ENCODE measurements at regions not wholly inside any gene's neighbourhood (a gene's known extent, or its start where the extent isn't known, plus 50 kb on each side); places are given as distances from the start of the nearest gene placed in this dataset.

DNA sequence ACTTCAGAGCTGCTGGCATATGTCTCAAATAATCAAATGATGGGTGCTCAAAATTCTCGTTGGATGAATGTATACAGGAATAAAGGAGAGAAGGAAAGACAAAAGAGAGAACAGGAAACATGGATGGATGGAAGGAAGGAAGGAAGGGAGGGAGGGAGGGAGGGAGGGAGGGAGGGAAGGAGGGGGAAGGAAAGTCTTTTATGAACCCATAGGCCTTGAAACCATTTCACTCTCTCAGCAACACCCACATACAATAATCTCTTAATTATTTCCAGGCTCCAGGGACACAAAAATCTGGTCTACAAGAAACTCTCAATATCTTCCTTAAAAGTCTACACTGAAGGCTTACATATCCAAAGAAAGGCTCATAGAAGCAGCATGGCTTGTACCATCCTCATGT is 363.4 kb upstream of the TMPO start:
- no peak for DNase-seq

DNA sequence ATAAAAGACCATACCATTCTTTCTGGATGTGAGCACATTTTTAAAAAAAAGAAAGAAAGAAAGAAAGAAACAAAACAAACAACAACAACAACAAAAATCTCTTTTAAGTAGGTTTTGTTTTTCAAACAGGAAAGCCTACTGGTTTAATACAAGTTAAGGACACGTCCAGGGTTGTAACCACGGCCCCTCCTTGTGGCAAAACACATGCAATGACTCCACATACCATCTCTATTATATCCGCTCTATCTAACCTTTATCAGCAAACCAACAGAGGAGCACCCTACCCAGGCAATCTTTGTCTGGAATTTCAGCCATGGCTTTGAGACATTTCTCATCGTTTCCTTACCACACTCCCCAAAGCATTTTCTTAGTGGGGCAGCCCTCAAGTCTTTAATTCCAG is 360.5 kb upstream of the TMPO start:
- no peak for DNase-seq

DNA sequence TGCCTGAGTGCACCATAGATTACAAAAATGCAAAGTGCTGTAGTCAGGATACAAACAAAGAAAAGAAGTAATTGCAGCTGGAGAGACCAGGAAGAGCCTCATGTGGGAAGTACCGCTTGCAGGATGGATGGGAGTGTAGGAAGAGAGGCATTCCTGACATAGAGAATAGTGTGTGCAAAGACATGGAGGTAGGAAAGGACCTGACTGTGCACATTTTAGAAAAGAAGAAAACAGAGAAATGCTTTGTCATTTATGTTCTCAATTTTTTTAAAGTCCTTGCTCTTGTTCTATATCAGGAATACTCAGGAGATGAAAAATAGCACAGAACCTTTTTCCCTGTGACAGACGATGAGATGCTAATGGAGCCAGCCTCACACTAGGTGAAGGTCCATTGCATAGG is 358.7 kb upstream of the TMPO start:
- DNase-seq: no peak

DNA sequence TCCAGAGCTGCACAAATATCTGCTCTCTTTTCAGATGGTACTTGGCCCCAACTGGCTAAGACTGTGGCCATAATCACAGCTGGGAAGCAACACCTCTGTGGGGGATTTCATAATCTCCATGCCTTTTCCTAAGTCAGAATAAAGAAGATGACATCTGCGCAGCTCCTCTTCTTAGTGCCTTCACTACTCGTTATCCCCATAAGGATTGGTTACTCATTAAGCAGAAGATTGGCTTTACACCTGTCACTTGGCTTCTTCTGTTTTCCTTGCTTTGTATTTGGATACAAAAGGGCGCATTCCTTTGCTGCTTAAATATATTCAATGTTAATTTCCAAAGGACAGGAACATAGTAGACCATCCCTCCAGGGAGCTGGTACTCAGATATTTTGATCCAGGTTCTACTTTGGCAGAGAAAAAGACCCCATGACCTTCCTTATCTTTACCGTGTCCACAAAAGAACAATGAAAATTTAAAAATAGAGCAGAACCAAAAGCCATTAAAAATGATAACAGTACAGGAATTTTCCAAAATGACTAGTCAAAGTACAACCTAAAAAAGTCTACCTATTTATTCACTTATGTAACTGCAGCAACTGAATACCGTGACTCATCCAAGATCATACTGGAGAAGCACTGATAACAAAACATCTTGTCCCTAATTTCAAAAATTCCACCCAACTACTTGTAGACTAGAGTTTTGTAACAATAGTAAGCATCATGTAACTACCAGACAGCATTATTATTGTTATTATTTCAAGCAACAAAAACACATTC is 352.3 kb upstream of the TMPO start:
- no peak for DNase-seq

DNA sequence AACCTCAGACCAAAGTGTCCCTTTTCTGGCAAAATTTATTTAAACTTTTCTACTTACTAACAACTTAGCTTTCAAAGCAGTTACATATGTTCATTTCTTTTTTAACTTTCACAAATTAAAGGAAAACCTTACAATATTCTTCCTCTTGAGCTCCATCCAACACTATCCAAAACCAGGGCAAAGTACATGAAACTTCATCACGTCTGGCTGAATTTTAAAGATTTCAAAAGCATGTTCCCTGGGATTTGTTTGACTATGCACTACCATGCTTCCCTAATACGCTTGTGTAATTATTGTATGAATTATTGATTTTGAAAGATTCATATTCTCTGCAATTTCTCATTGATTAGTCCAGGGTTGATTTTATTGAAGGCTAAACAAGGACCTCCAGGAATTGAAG is 343.1 kb upstream of the TMPO start:
- DNase-seq: no peak

DNA sequence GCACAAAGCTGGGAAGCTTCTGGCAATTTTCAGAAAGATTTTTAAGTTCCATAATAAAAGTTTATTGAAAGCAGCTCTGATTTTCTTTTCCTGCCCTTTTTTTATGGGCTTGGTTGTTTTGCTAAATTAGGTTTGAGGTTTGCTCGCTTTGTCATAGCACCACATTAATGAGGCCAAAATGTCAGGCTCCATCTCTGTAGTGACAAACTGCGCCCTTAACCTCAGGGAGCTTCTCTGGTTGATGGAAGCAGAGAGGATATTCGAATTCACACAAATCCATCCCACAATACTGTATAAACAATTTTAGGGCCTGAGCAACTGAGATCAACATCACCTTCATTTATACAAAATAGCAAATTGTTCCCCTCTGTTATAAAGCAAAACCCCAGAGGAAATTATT is 342.6 kb upstream of the TMPO start:
- no peak for DNase-seq

DNA sequence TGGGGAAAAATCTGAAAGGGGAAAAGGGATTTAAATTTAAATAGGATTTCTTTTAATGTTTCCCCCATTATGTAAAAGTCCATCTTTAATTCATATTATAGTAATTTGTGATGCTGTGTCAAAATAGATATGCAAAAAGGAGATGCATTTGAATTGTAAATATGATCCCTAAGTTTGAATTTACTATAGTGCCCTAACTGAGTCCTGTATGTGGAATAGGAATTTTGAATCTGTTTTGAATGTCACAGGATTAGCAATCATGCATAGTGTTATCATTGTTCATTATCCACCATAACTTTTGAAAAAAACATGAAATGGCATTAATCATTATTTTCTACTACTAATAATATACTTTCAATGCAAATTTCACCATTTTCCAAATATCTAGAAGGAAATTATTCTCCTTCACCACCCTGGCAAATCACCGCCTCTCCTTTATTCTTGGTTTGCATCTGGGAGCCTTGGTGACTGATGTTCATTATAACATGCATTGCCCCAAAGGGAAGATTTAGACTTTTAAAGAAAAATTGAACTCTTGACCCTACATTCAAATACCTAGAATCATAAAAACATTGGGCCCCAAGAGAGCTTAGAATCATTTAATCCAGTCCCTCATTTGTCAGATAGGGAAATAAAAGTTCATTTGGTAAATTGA is 341.5 kb upstream of the TMPO start:
- no peak for DNase-seq

DNA sequence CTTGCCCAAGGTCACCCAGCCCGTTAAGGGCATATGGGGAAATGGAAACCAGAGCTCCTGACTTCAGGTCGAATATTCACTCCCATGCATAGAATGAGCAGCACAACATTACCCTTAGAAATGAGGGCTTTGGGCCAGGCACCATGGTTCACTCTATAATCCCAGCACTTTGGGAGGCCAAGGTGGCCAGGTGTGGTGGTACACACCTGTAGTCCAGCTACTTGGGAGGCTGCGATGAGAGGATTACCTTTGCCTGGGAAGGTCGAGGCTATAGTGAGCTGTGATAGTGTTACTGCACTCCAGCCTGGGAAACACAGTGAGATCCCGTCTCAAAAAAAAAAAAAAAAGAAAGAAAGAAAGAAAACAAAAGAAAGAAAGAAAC is 341.0 kb upstream of the TMPO start:
- DNase-seq: no peak

DNA sequence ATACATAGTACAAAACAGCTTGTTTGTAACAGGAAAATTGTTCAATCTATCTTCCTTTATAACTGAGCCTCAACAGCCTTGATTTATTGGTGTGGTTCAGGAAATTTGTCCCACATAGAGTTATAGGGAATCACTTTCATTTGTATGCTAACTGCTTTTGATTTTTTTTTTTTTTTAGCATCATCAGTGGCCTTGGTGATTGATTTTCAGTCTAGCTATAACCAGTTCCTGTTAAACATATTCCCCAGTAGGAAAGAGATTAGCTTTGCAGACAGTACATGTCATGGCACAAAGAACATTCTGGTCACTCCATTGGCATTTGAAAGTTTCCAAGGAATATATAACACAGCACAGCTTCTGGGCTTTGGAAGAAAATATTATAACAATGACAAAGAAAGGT is 337.3 kb upstream of the TMPO start:
- DNase-seq: no peak

DNA sequence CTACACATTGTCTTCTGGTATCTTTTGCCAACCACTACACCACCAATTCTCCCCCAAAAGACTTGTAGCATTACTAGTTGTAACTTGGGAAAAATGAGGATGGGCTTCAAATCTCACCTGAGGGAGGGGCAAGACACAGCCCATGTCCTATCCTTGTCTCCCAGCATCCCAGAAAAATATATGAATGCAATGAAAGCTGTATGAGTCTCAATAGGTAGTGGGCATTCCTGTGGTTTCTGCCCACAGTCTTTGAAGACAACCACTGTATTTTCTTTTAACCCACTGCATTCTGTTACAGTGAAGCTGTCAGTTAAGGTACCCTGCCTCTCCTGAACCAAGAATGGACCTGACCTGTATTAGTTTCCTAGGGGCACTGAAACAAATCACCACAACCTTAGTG is 336.2 kb upstream of the TMPO start:
- no peak for DNase-seq

DNA sequence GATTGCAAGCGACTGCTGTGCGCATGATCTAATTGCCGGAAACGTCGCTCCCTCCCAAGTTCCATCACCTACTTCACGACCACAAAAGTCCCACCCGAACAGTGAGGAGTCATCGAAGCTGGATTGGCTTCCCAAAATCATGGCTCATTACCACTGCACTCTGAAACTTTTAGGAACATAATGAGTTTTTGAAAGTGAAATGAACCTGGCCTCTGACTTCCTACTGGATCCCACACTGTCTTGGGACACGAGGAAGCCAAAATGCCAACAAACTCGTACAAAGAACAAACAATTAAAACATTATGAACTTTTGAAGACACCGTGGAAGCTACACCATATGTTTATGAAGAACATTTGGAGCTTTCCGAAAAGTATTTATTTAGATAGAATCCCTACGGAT is 334.8 kb upstream of the TMPO start:
- no peak for DNase-seq

DNA sequence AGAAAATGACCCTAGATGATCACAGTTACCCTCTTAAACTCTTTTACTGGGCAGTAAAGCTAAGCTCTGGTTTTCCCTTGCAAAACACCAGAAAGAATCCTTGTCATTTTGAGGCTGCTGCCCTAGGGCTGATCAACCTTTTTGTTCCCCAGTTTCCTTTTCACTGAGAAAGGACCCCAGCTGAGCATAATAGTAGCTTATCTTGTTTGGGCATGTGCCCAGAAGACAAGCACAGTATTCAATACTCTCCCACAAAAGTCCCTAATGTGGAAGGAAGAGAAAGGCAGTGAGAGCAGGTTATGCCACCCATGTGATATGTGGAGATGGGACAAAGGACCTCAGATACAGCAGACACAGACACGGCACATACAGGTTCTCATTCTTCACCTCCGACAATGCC is 332.6 kb upstream of the TMPO start:
- DNase-seq: no peak

DNA sequence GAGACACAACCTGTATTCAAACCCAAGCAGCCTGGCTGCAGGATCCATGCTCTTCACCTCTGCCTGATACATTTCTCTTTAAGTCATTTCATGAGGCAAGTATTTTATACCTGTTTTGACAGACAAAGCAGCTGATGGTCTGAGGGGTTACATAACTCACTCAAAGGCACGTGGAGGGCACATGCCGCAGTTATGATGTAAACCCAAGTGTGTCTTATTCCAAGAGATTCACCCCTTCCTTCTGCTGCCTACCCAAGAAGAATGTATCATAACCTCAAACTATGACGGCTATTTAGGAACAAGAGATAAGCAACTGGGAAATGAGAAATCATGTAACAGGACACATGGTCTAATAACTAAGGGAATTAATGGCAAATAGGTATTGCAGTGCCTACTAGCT is 329.8 kb upstream of the TMPO start:
- DNase-seq: no peak

DNA sequence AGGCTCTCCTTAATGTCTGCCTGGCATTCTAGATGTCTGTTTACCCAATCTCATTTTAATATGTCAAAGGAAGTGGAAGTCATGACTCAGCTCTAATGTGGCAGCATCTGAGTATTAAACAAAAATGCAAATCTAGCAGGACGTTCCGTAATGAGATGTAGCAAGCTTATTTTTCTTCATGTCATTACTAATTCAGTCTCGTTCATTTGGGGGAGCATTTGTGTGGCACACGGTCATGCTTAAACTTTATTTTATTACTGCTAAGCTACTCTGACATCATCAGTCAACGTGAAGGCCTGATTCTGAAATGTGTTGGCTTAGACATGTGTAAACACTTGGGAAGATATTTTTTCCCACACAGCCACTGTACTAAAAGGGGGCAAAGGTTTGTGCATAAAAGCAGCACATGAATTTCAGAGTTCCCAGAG is 326.7 kb upstream of the TMPO start:
- no peak for DNase-seq

DNA sequence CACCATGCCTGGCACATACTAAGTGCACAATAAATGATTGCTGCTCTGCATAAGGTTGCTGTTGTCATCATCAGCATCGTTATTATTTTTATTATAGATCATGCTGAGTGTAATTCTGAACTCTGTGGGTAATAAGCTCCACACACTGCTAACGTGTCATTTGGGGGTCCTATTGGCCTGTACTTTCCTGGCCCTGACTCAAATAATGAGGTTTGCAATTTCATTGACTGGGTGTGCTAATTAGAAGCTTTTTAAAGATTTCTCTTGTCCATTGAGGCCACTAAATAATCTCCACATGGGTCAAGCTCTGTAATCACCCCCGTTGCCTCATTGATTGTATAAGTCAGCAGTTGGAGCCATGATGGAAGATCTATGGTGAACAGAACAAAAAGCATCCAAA is 320.8 kb upstream of the TMPO start:
- no peak for DNase-seq

DNA sequence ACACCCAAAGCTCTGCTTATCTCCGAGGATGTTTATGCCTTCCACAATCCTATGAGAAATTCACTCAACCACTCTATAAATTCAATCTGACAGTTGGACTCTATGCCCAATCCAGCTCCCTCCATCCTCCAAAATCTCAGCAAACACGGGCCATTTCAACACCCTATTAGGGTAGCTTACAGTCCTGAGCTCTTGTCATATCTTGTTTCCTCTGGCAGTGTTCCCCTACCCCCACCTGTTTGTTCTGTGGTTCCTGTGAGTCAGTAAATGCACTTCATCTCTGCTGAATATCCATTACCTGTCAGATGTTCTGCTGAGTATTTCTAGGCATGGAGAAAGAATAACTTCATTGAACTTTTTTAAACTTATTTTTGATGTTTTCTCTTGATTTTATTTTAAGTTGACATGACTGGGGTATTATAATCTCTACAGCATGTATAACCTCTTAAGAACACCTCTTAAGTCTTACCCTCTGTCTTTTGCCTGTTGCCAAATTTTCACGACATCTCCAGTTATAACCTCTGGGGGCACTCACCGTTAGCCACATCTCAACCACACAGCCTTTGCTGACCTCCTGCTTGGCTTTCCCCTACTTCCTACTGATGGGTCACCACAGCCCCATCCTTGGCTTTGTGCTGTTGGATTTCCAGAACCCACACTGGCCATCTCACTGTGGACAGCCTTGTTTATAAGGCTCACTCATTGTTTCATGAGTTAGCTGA is 317.0 kb upstream of the TMPO start:
- no peak for DNase-seq

DNA sequence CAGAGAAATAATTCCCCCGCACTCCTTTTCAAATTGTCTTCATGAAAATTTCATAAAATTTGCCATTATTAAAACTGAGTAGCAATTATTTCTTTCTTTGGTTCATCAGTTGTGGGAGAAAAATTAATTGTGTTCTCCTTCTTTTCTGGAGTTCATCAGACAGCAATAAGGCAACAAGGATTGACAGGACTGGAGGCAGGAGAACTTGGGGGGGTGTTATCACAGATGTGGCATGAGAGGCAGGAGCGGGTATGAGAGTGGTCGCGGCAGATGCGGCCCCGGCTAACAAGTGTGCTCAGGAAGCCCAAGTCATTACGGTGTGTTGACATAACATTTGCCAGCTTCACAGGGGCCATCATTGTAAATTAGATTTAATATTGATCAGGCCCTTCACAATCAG is 306.6 kb upstream of the TMPO start:
- no peak for DNase-seq

DNA sequence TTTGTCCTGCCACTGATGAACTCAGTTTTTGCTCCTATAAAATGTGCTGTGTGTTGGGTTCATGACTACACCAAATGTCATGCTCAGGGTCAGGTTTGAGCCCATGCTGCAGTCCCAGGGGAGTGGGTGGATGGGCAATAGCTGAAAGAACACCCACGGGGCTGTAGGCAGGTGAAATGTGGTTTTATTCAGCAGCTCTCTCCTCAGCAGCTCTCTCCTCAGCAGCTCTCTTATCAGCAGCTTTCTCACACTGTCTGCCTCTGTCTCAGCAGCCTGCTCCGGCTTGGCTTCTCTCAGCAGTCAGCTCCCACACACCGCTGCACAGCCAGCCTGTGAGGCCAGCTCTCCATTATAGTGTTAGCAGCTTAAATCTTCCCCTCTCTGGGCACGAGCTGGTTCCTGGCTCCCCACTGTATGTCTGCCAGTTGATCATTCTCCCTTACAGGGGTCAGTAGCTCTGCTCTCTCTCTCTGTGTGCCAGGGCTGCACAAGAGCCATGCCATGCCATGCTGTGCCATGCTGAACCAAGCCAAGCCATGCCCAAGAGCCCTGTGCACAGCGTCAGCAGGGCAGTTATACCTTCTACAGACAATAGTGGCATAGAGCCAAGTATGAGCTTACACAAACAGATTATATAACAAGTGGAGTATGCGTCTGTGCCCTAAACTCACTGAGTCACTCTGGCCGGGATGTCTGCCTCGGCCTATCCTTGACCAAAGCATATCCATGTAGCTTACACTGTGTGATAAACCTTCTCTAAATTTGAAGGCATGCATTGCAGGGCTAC is 303.3 kb upstream of the TMPO start:
- no peak for DNase-seq

DNA sequence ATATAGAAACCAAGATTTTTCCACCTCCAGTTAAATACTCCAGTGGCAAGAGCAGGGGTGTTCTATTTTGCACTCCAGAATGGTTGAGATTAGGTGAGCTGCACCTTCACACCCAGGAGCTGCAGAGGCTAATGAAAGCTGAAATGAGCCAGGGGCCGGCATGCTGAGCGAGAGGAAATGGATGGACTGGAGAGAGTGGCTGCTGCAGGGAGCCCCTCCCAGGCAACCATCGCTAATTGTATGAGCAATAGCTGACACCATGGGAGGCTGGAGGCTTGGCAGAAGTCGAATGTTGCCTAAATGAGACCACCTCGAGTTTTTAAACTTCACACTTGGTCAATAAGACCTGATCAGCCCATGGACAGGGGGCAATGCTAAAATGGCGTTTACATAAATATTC is 301.8 kb upstream of the TMPO start:
- no peak for DNase-seq

DNA sequence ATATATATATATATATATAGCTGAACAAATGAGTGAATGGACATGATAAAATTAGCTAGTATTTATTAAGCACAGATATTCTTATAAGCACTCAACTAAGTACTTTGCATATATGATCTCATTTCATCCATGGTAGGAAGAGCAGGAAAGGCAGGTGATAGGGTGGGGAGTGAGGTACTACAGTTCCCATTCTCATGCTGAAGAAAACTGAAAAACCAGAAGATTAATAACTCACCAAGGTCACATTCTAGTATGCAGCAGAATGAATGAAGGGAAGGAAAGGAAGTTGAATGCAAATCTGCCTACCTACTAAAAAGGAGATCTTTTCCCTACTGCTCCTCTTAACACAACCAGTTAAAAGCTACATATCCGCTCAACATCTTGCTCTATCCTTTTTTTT is 298.1 kb upstream of the TMPO start:
- DNase-seq: no peak

DNA sequence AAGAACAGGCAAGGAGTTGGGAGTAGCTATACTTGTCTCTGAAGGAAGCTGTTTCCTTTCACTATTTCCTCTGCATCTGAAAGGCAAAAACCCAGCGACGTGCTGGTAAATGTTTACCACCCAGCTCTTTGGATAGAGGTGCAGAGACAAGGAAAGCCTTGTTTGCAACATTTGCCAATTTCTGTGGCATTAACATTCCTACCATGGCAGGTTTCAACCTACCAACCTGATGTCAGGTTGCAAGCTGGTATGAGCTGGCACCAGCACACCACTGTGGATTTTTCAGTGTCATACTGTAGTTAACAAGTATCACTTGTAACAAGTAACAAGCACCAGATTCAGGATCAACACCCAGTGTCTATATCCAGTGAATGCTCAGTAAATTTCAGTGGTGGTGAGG is 294.8 kb upstream of the TMPO start:
- DNase-seq: no peak

DNA sequence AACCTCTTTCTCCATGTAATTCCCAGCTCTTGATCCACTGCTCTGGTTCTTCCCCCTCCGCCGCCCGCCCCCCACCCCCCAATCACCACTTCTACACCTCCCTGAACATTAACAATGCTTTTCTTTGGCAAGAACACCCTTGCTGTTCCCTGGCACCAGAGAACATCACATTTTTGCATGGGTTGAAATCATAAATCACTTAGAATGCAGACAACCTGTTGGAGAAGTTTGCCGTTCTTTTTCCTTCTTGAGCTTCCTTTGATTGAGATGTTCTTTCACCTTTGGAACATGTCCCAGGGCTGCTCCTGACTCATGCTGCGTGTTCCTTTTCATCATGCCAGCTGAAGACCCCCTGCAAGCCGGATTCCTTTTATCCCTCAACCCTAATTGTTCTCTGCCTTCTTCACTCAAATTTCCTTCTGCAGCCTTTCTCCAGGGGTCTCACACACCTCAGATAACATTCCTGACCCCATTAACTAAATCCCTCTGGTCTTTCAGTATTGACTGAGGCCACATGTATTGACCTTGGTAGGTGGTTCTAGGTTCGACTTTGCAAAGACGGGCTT is 294.1 kb upstream of the TMPO start:
- DNase-seq: no peak

DNA sequence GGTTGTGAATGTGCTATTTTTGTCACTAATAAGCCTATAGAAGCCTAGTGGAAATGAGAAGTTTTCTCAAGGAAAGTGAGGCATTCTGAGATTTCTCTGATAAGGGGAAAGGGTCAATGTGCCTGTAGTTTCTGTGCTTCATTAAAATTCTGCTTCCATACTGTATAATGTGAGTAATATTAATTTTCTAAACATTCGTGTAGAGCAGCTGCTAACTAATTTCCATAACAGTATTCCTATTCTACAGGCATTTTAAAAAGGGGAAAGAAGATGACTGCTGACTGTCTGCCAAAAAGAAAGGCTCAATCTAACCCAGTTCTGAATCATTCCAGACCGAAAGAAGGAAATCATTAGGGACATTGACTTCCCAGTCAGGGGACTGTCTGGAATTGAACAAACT is 293.3 kb upstream of the TMPO start:
- DNase-seq: no peak
